OCI-LY7 (cell line): ENCODE measurements at regions not wholly inside any gene's neighbourhood (a gene's known extent, or its start where the extent isn't known, plus 50 kb on each side); places are given as distances from the start of the nearest gene placed in this dataset.

Source experiments
- EZH2phosphoT487 ChIP-seq: fragments of 200-600 bp; sonication (generic); IDR thresholded peaks from 2 replicates; pipeline ENCODE4 v1.6.1; 2018; ENCODE audit warnings: low read depth, borderline replicate concordance, mild to moderate bottlenecking, mixed run types, antibody characterized with exemption, low read length, moderate library complexity, mixed read lengths
- TF ChIP-seq, protein P1 (sequence below): fragments of 200-600 bp; sonication (generic); conservative IDR thresholded peaks from 2 replicates; pipeline ENCODE4 v1.5.1; 2014; ENCODE audit warnings: mild to moderate bottlenecking, antibody characterized with exemption, low read length, moderate library complexity, mixed read lengths

DNA sequence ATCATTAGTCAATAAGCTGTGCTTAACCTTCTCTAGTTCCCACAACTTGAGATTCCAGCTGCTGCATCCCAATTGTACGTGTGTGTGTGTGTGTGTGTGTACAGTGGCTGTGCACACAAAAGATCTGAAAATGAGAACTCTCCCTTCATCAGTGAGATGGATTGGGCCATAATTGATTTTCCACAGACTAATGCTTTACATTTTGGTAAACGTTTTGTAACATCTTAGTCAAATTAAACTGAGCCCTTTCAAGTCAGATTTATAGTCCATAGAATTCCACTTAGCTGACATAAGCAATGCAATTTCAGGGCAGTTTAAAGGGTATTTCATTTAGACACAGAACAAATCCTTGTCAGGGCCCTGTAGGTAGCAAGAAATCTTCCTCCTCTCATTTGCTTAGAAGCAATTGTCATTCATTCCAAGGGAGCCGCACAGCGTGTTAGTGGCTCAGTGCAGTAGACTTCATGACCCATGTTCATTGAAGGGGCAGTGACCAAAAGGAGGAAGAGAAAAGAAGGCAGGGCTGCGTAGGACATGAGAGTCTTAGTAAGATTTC is 1123.5 kb upstream of the AUTS2 start:
- no peak for TF ChIP-seq EZH2phosphoT487
- TF ChIP-seq, protein P1, sequence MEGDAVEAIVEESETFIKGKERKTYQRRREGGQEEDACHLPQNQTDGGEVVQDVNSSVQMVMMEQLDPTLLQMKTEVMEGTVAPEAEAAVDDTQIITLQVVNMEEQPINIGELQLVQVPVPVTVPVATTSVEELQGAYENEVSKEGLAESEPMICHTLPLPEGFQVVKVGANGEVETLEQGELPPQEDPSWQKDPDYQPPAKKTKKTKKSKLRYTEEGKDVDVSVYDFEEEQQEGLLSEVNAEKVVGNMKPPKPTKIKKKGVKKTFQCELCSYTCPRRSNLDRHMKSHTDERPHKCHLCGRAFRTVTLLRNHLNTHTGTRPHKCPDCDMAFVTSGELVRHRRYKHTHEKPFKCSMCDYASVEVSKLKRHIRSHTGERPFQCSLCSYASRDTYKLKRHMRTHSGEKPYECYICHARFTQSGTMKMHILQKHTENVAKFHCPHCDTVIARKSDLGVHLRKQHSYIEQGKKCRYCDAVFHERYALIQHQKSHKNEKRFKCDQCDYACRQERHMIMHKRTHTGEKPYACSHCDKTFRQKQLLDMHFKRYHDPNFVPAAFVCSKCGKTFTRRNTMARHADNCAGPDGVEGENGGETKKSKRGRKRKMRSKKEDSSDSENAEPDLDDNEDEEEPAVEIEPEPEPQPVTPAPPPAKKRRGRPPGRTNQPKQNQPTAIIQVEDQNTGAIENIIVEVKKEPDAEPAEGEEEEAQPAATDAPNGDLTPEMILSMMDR, result no peak
